Right lobe of liver (tissue), 6 donors: ENCODE measurements at regions not wholly inside any gene's neighbourhood (a gene's known extent, or its start where the extent isn't known, plus 50 kb on each side); places are given as distances from the start of the nearest gene placed in this dataset.
A peak's percentile ranks its signal among the peaks of the same experiment; 100 is the strongest.

Source experiments
- ATAC-seq, 4 donors: fragments of 200-7000 bp; cut with Tn5 transposase; one replicate each; pipeline ENCODE4 v1.9.1; 2020; ENCODE audit warnings: mild to moderate bottlenecking in 4 of 4, moderate library complexity in 4 of 4
- DNase-seq, 3 donors: peaks; one replicate each; pipeline ENCODE4 v3.0.0-alpha.2; 2020
- H3K27ac ChIP-seq, 3 donors: fragments of 200-600 bp; one replicate each; pipeline ENCODE4 v1.8.0; 2022
- H3K27me3 ChIP-seq, 2 donors: fragments of 200-600 bp; one replicate each; pipeline ENCODE4 v1.8.0; 2022
- H3K36me3 ChIP-seq, 4 donors: fragments of 200-600 bp; sonication (generic) in 1 of 4; one replicate each; pipeline versions ENCODE4 v1.5.1 to v1.8.0; 2017 to 2022; ENCODE audit warnings: control low read depth in 1 of 4
- H3K4me1 ChIP-seq, 4 donors: fragments of 200-600 bp; sonication (generic) in 1 of 4; one replicate each; pipeline versions ENCODE4 v1.5.1 to v1.8.0; 2017 to 2022; ENCODE audit warnings: control low read depth in 1 of 4
- H3K4me3 ChIP-seq, 3 donors: fragments of 200-600 bp; one replicate each; pipeline ENCODE4 v1.8.0; 2022
- H3K9me3 ChIP-seq, 4 donors: fragments of 200-600 bp; sonication (generic) in 1 of 4; one replicate each; pipeline versions ENCODE4 v1.5.1 to v1.8.0; 2017 to 2022; ENCODE audit warnings: control low read depth in 1 of 4
- CTCF ChIP-seq, 4 donors: fragments of 200-600 bp in 3 of 4; fragments of 450-650 bp in 1 of 4; IDR thresholded peaks; one replicate each; pipeline versions ENCODE4 v1.5.1 to v1.8.0; 2016 to 2022; ENCODE audit warnings: antibody characterized with exemption in 4 of 4, mild to moderate bottlenecking in 2 of 4
- POLR2A ChIP-seq: fragments of 450-650 bp; IDR thresholded peaks from one replicate; pipeline ENCODE4 v1.6.1; 2017; ENCODE audit warnings: antibody characterized with exemption, mild to moderate bottlenecking
- WGBS: methylation state at CpG from one replicate; pipeline ENCODE4 v1.1.6; 2018; ENCODE audit warnings: low coverage, low lambda C conversion rate; ENCODE audit not compliant: insufficient coverage; ENCODE audit errors: missing lambda C conversion rate; 5-methylcytosine and 5-hydroxymethylcytosine counted together
- intact Hi-C, 2 donors: fragments of 100-400 bp; cut with DNase I; formaldehyde crosslinking; loops; one replicate each; pipeline versions ENCODE4 v1.11.2 to v1.14.1; 2022
- donor health status: DM: no; HTN: yes; CAD: no.
- donor health status: DM: no; HTN: no; CAD: no.
- donor health status: DM: no; HTN: no; CAD: no.
- donor health status: DM: no; HTN: yes; CAD: no.
- donor health status: DM: no; HTN: yes; CAD: no.

DNA sequence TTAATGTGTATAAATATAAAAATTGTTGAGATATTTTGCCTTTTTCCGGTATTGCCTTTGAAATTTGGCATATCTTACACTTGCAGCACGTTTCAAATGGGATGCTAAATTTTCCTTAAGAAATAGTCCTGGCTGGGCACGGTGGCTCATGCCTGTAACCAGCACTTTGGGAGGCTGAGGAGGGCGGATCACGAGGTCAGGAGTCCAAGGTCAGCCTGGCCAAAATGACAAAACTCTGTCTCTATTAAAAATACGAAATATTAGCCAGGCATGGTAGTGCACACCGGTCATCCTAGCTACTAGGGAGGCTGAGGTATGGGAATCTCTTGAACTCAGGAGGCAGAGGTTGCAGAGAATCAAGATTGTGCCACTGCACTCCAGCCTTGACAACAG is 220.2 kb downstream of the PTEN start:
- H3K9me3 ChIP-seq = no peaks in the 10 kb centered on the region
- H3K27me3 ChIP-seq = no peaks in the 10 kb centered on the region
- TF ChIP-seq POLR2A (no peak), CTCF (IDR thresholded peaks at IDR 0.05) (no peak)
- no peak overlapping the region for H3K4me3 ChIP-seq
- 49% methylated on average over 5 of the region's 7 CpGs for WGBS
- H3K4me1 ChIP-seq = peaks cover 0 to 55% (median 18%) of the 10 kb centered on the region in 4 donors
- intact Hi-C loops = no loop called here
- no peak overlapping the region for H3K27ac ChIP-seq
- DNase-seq (no peak), ATAC-seq (no peak)
- no peaks in the 10 kb centered on the region for H3K36me3 ChIP-seq

- peak in 3 of 4 donors; percentile 9 to 36 (median 26) for ATAC-seq
- Histone ChIP-seq H3K4me3 (no peak overlapping the region), H3K9me3 (no peaks in the 10 kb centered on the region), H3K4me1 (peaks cover 0 to 45% (median 11%) of the 10 kb centered on the region in 4 donors), H3K36me3 (no peaks in the 10 kb centered on the region), H3K27ac (no peak overlapping the region), H3K27me3 (no peaks in the 10 kb centered on the region)
- no peak for DNase-seq
- WGBS = 84% methylated on average over 9 of the region's 9 CpGs
- intact Hi-C loops = no loop called here
- no peak for TF ChIP-seq POLR2A
- no peak for TF ChIP-seq CTCF (IDR thresholded peaks at IDR 0.05)
These were observed 222.9 kb downstream of the PTEN start for GRCh38 chr10:88086187-88086960.

- ATAC-seq (no peak), DNase-seq (no peak)
- Histone ChIP-seq H3K27me3 (no peaks in the 10 kb centered on the region), H3K27ac (peak overlapping the region in 1 of 3 donors; percentile 41), H3K4me1 (peaks cover 0 to 21% (median 2%) of the 10 kb centered on the region in 4 donors), H3K9me3 (no peaks in the 10 kb centered on the region), H3K36me3 (no peaks in the 10 kb centered on the region), H3K4me3 (no peak overlapping the region)
- TF ChIP-seq CTCF (IDR thresholded peaks at IDR 0.05) (no peak), POLR2A (no peak)
- intact Hi-C loops = no loop called here
- 95% methylated on average over 9 of the region's 9 CpGs for WGBS
These were observed 225.3 kb downstream of the PTEN start for GRCh38 chr10:88088441-88089340.

DNA sequence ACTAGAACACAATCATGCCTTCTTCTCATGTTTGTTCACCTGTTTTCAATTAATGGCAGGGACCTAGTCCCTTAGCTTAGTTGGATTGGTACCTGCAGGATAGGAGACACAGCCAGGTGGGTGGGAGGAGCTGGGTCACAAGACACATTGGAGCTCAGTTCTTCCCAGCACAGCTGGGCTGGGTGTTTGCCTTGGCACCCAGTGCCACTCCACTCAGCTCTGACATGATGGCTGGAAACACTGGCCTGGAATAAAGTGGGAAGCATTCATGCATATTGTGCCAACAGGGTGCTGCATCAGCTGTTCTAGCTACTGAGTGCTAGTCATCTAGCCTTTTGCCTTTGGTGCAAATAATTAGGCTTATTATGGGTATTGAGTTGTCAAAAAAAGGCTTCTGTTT is 226.1 kb downstream of the PTEN start:
- Histone ChIP-seq H3K4me1 (peaks cover 0 to 17% (median 2%) of the 10 kb centered on the region in 4 donors), H3K4me3 (no peak overlapping the region), H3K36me3 (no peaks in the 10 kb centered on the region), H3K27ac (peak overlapping the region in 1 of 3 donors; percentile 41), H3K9me3 (no peaks in the 10 kb centered on the region), H3K27me3 (no peaks in the 10 kb centered on the region)
- peak; percentile 90 to 96 (median 93) for ATAC-seq
- no peak for TF ChIP-seq POLR2A
- no peak for TF ChIP-seq CTCF (IDR thresholded peaks at IDR 0.05)
- intact Hi-C loops = no loop called here
- peak; percentile 77 to 90 (median 87) for DNase-seq
